ENCODE measurements at regions not wholly inside any gene's neighbourhood (a gene's known extent, or its start where the extent isn't known, plus 50 kb on each side); places are given as distances from the start of the nearest gene placed in this dataset.
"Not testable (repeated sequence)": the region's sequence is repeated elsewhere in the genome, so short reads cannot be mapped to it uniquely, and the experiment has no call there.

DNA sequence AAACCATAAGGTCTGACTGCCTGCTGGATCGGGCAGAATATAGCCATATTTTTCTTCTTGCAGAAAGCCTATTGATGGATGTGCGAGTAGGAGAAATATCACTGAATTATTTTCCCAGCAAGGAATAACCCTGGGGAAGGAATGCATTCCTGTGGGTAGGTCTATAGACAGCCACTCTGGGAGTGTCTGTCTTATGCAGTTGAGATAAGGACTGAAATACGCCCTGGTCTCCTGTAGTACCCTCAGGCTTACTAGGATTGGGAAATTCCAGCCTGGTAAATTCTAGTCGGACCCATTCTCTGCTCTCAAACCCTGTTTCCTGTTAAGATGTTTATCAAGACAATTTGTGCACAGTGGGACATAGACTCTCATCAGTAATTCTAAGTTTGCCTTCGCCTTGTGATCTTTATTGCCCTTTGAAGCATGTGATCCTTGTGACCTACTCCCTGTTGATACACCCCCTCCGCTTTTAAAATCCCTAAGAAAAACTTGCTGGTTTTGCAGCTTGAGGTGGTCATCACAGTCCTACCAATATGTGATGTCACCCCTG lies 506.3 kb downstream of the SOX11 start:
- DNase-seq (ENCODE audit: low read depth in 2 of 2) = not testable (repeated sequence)

DNA sequence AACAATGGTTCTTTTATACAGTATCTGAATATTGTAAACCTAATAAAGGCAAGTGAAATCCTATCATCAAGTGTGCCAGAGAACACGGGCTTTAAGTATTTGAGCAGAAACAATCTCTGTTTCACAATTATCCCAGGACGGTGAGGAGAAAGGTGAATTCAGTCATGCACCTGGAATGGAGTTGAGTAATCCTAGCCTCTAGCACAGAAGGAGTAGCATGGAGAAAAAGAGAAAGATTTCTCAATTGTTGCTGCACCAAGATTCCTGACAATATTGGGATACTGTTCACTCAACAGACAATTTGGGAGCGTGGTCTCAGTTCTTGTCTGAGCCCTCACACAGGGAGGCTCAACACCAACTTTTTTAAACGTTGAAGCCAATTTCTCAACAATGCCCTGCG lies 510.6 kb downstream of the SOX11 start:
- DNase-seq (ENCODE audit: low read depth in 2 of 2) = no peak

DNA sequence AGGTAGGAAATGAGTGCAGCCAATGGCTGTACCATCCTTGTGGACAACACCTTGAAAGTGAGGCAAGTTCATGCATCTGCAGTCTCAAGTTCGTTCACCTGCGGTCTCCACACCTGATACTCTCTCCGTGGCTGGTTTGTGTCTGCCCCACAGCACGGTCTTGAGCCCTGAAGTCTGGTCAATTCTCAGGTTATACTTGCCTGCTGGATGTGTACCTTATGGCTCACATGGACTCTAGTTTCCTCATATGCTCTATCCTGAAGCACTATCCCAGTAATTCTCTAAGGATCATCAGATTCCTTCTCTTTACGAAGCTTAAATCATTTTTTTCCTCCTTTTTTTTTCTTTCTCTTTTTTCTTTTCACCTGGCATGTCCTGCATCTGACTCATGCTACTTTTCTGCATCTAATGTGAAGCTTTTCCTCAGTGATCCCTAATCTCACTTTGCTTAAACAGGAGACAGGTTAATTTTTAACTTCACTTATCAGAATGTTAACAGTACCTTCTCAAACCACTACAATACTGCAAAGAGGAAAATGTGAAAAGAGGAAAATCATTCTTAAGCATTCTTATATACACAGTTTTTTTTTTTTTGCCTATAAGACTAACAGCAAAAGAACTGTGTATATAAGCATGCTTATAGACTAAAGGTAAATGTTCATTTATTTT lies 511.2 kb downstream of the SOX11 start:
- no peak for DNase-seq (ENCODE audit: low read depth in 2 of 2)

DNA sequence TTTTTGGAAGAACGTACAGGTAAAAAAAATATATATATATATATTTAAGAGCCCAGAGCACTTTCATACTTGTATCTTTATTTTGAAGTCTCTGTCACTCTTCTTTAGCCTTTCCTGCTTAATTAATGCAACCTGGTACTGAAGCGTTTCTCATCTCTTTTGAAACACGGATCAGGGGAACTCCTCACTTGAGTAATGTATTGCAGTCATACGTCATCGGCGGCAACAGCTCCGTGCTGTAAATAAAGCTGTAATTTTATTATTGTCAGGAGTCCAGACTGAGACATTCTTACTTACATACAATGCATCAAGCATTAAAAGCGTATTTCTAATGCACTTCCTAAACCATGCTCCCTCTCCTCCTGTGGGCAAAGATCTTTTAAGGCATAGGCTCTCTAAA lies 514.7 kb downstream of the SOX11 start:
- DNase-seq (ENCODE audit: low read depth in 2 of 2) = no peak

DNA sequence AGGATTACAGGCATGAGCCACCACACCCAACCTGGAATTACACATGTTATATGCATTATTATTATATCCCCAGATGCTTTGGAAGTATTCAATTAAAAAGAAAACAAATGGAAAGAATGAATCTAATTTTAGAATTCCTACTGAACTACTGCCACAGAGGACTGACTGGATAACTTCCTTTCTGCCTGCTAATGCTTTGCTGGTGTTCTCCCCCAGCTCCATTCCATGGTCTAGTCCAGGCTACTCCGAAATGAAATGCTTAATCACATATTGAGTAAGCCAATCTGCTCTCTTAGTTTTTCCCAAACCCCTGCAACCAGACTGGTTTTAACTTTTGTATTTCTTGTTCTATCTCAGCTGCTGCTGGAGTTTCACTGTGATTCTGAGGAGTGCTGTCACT lies 519.1 kb downstream of the SOX11 start:
- no peak for DNase-seq (ENCODE audit: low read depth in 2 of 2)

DNA sequence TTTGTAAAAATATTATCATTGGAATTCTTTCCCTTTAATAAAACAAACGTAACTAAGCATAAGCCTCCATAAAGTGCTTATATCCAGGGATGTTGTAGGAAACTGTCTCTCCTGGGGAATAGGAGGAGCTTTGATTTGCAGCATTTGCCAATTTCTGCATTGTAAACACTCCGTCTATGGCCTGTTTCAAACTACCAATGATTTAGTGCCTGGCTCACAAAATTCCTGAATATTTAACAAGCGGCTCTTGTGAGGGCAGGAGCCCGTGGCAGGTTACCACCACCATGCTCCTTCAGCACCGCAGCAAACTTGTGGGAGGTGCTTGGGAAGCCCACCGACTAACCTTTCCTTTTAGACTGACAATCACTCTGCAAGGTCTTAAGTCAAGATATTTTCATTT lies 520.3 kb downstream of the SOX11 start:
- DNase-seq (ENCODE audit: low read depth in 2 of 2) = no peak

DNA sequence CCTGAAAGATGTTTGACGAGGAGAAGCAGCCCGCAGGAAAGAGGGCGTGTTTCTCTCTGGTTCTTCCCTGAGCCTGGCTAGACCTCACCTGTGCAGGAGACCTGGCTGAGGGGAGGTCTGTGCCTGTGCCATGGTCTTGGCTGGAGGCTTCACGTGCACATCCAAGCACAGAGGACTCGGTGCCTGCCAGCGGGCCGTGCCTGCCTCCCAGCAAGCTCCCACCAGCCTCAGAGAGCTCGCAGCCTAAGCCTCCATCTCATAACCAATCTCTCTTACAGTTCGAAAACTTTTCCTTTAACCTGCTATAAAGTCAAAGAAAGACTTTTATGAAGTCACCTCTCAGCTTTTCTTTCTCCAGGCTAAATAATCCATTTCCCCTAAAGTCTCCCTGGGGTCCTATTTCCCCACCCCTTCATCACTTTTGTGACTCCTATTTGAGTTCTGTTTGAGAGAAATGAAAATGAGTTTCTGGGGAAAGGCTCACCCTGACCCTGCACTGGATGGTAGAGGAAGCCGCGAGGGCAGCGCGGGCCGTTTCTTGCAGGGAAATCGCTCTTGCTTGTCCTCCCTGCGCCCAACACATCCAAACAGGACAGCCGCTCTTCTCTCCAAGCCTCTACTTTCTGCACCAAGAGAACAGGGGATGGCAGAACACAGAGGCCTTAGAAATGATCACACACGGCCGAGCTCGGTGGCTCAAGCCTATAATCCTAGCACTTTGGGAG lies 521.0 kb downstream of the SOX11 start:
- no peak for DNase-seq (ENCODE audit: low read depth in 2 of 2)

DNA sequence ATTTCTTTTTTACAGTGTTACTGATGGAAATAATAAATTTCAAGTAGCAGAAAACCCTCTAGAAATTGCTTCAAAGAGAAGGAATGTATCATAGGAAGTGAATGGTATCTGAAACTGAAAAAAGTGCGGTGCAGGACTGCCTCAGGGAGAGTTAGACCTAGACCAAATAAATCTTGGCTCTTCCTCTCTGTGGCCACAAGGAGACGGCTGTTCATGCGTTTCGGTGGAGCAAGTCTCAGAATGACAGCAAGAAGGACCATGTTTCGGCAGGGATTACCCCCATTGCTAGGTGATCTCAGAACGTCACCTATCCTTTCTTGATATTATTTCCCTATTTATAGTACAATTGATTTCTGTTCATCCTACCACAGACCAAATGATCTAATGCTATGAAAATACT lies 522.3 kb downstream of the SOX11 start:
- no peak for DNase-seq (ENCODE audit: low read depth in 2 of 2)

DNA sequence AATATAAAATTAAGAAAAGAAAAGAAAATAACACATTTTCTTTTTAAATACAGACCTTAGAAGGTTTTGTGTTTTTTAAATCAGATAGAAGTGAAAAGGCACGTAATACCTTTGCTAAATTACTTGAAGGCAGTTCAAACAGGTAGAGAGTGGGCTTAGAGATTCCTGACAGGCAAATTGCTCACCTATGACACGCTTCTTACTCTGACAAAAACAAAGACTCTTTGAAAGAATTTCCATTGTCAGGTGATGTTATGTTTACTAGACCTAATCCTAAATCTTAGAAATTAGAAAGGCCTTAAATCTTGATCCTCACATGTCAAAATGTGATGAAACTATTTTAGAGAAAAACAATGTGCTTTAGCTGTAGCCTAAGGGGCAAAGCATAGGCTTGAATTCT lies 522.9 kb downstream of the SOX11 start:
- DNase-seq (ENCODE audit: low read depth in 2 of 2) = no peak

DNA sequence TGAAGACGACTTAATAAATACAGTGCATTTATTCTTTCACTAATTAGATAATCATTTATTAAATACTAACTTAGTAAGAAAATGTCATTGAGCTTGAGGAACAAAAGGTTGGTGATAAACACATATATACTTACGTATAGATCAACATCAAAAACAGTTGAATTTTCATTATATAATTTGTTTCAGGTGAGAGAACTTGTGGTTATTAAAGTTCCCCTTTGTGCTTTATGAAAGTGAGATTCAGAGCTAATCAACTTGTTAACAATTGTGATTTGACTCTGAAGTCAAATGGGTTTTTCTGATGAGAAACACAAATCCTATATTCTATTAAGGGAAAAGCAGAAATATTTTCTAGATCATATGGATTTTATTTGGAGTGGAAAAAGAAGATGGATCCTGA lies 524.0 kb downstream of the SOX11 start:
- no peak for DNase-seq (ENCODE audit: low read depth in 2 of 2)

DNA sequence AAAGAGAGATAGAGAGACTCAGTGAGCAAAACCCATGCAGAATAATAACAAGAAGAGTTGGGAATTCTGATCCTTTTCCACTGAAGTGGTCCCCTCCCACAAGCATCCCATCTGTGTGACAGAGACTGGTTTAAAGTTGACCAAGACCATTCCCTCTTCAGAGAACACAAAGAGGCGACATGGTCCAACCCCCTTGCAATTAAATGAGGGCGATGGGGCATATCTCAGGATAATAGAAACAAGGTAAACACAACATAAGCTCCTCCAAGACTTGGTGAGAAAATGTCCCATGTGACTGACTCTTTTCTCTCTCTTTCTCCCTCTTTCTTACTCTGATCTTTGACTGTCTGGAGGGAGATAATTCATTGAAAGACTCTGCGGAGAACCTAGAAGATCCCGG lies 526.7 kb downstream of the SOX11 start:
- DNase-seq (ENCODE audit: low read depth in 2 of 2) = no peak

DNA sequence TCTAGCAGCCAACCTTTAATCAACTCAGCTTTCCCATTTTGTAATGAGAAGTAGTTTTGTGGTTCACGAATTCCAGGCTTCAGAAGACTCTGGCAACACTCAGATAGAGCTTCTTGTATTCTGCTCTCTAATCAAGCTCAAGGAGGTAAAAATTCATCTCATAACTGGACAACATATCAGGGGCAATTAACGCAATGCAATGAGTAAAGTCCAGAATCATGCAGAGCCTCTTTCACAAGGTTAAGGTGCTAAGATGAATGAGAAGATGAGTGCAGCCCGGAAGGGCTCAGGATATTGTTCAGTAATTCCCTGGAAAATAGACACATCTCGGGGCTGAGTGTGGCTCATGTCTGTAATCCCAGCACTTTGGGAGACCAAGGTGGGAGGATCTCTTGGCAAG lies 527.7 kb downstream of the SOX11 start:
- no peak for DNase-seq (ENCODE audit: low read depth in 2 of 2)

DNA sequence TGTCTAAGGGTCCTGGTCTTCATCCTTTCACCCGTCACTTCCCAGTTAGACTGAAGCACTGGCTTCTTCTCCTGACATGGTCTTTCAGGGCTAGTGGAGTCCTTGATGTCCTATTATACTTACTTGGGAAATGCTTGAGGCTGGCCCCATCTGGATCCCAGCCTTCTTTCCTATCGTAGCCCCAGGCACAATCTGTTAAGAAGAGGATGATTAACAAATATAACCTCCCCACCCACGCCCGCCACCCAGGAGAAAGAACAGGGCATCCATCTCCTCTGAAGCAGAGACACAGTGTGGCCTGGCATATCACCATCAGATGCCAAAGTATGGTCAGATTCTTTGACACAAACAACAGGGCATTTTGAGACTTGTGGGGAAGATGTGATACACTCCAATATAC lies 530.1 kb downstream of the SOX11 start:
- DNase-seq (ENCODE audit: low read depth in 2 of 2) = no peak

DNA sequence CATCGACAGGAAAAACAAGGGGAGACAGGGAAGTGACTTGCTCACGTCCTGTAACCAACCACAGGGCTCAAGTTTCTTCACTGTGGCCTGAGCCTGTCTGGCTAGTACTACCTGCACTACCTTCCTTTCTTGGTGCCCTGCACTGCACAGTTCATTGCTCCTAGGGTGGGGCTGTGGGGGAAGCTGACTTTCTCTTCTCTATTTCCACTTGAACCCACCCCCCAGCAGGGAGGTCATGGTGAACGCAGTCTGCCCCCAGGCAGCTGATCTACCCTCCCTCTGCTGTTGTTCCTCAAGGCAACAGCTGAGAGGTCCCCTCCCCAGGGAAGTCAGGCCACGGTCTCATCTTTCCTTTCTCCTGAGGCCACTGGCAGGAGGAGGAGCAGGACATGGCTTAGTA lies 532.1 kb downstream of the SOX11 start:
- no peak for DNase-seq (ENCODE audit: low read depth in 2 of 2)

DNA sequence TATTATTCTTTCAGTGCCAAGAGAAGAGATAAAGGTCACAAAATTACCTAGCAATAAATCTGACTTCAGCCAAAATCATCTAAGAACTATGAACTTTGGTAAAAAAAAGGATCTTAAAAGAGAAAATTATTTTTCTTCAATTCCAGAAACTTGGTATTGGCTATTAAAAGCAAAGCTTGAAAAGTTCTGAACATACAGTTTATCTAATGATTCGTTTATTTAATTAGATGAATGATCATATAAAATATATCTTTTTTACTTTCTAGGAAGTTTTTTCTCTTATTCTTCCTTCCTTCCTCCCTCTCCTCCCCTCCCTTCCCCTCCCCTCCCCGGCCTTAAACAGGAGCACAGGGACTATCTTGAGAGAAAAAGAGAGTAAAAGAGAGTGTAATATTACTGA lies 536.1 kb downstream of the SOX11 start:
- DNase-seq (ENCODE audit: low read depth in 2 of 2) = no peak

DNA sequence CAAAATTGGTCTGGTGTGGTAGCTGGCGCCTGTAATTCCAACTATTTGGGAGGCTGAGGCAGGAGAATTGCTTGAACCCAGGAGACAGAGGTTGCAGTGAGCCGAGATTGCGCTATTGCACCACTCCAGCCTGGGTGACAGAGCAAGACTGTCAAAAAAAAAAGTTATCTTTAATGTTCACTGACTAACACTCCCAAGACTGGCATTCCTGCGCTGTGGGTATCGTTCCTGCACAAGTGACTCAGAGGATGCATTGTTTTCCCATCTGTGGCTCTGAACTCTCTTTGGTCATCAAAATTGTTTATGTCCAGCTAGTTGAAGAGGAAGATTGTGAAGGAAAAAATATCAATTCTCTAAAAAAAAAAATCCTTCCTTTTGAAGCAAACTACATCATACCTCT lies 539.0 kb downstream of the SOX11 start:
- DNase-seq (ENCODE audit: low read depth in 2 of 2) = no peak

DNA sequence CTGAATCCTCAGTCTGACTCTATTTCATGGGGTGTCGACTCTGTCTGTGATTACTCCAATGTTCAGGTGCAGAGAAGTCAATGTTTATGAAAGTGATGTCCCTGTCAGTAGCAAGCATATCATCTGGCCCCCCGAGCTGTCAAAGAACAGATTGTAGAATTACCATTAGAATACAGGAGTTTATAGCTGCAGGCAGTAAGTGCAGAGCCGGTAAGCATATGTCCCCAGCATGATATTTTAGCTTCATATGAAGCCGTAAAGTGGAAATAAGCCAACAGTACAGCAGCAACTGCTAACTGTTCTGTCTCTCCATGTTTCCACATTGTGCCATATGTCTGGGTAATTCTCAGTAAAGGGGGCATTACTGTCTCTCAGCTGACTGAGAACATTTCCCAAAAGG lies 541.8 kb downstream of the SOX11 start:
- DNase-seq (ENCODE audit: low read depth in 2 of 2) = no peak

DNA sequence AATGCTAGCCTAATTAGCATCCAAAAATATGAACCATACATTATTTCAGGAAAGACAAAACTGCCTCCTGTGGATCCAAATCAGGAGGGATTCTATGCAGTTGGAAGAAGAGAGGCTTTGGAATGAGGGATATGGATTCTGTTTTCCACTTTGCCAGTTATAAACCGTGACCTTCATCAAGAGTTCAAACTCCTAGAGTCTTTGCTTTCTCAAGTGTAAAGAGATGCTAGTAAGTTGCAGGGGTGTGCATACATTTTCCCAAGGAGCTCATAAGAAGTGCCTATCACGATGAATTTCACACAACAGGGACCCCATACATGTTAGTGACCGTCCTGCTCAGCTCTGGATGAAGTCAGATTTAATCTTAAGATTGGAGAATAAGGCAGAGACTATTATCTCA lies 542.5 kb downstream of the SOX11 start:
- DNase-seq (ENCODE audit: low read depth in 2 of 2) = no peak

DNA sequence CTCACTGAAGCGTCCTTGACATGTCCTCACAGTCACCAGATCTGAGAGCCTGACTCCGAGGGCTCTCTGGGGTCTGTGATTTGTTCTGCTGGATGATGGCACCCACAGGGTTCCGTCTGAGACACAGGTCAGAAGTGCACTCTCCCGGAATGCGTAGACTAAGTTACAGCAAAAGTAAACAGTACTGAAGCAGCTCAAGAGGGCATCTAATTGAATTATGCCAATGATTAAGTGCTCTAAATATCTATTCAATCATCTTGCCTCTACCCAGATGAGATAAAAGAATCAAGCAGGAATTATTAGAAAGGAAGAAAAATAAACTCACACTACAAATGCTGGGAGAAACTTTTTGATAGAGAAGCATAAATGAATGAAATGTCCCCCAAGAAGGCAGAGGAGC lies 544.1 kb downstream of the SOX11 start:
- no peak for DNase-seq (ENCODE audit: low read depth in 2 of 2)

DNA sequence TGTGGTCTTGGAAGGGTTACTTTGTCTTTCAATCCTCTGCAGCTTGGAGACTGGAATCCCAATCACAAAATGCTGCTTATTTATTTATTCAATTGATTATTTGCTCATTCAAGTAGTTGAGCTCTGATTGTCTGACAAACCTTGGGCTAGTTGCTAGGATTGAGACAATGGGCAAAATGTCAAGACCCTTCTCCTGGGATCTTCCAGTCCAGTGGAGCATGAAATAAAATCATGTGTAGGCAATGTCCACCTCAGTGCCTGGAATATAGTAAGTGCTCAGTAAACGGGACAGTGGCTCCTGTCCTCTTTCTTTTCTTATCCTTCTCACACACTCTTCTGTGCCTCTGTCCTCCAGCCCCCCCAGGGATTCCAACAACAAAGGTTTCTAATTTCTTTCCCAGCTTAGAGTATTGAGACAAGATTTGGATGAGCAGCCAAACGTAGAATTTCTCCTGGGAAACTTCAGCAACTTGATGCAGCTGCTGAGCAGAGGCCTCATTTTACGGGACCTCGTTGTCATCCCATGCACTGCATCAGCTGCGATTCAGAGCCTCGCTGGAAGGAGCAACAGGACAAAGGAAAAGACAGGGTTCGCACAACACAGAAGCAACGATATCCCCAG lies 545.0 kb downstream of the SOX11 start:
- no peak for DNase-seq (ENCODE audit: low read depth in 2 of 2)

DNA sequence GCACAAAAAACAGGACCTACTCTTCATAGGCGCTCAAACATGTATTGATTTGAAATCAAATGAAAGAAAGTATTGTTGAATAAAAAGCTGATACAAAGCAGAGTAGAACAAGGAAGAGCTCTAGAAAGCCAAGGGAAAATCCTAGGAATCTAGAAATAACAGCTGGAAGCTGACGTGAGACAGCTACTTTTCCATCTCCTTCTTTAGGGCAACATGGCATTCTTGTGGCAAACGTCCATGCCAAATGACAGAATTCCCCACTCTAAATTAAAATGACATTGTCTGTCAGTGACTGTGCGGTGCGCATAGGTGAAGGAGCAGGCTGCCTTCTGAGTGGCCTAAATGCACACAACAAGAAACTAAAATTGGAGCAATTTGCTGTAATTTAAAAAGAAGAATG lies 557.4 kb downstream of the SOX11 start:
- no peak for DNase-seq (ENCODE audit: low read depth in 2 of 2)

DNA sequence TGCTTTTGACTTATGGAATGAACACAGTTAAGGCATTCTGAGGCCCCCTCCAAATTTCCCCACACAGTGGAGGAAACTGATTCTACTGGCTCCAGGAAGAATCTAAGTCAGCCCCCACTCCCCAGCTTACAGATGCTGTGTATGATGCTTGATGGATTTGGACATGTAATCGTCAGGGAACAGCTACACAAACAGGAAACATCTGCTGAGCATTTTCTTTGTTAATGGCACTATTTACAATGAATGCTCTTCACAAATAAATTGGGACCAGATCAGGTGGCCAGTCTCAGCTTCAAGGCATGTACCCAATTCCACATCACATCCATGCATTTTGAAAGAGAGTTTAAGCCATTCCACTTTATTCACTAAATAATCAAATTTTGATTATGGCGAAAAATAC lies 562.3 kb downstream of the SOX11 start:
- DNase-seq (ENCODE audit: low read depth in 2 of 2) = no peak

DNA sequence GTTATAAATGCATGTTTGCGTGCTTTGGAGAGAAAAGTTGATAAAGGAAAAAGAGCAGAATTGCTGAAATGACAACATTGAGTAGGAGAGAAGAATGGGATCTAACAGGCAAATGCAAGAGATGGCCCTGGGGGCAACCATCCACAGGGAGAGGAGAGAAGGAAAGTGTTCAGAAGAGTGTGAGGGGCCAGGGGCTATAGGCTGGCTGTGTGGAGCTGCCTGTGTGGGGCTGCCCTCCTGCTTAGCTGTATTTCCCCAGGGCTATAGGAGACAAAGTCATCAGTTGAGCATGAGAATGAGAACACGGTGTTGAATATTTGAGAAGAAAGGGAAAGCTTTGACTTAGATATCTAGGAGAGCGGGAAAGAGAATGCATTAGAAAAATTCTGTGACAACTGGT lies 572.0 kb downstream of the SOX11 start:
- no peak for DNase-seq (ENCODE audit: low read depth in 2 of 2)
